NB4 (cell line): ENCODE measurements at regions not wholly inside any gene's neighbourhood (a gene's known extent, or its start where the extent isn't known, plus 50 kb on each side); places are given as distances from the start of the nearest gene placed in this dataset.

Experiments
- CTCF ChIP-seq: IDR thresholded peaks from one replicate; pipeline ENCODE4 v1.5.1; 2012; ENCODE audit warnings: low read depth, low read length
- MAX ChIP-seq: IDR thresholded peaks from 2 replicates; pipeline ENCODE4 v1.6.1; 2011; ENCODE audit warnings: low read depth, low read length
- POLR2A ChIP-seq: IDR thresholded peaks from 2 replicates; pipeline ENCODE4 v1.6.1; 2011; ENCODE audit warnings: mild to moderate bottlenecking; ENCODE audit not compliant: insufficient read length; ENCODE audit errors: extremely low read depth

DNA sequence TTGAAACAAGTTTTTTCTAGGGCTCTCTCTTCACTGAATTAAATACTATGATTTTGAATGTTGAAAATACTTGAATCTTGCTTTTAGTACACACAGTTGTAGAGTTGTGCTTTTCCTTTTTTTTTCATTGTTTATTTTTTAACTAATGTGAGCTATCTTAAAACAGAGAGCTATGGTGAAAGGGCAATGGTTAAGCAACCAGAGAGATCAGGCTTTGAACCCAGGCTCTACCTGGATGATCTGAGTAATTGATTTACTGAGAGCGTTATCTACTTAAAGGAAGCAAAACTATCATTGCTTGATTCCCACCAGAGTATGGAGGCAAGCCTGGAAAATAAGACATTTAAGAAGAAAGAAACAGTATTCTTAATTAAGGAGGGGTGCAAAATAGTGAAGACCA is 138.6 kb downstream of the DUSP6 start:
- TF ChIP-seq POLR2A (no peak), MAX (no peak), CTCF (no peak)
